Mesenchymal stem cell (in vitro differentiated cells and primary cell): ENCODE measurements at regions not wholly inside any gene's neighbourhood (a gene's known extent, or its start where the extent isn't known, plus 50 kb on each side); places are given as distances from the start of the nearest gene placed in this dataset.

ENCODE experiments used
- DNase-seq: peaks from one replicate; pipeline ENCODE4 v3.0.0-alpha.2; 2013
- H2AFZ ChIP-seq: one replicate; pipeline ENCODE4 v1.6.1; 2013; ENCODE audit warnings: low read depth, mild to moderate bottlenecking, control low read depth, inconsistent platforms, low read length, moderate library complexity
- H2AK5ac ChIP-seq: 2 replicates; pipeline ENCODE4 v1.6.1; 2013; ENCODE audit warnings: low read length, moderate library complexity, mild to moderate bottlenecking, inconsistent platforms; ENCODE audit not compliant: severe bottlenecking
- H2BK120ac ChIP-seq: one replicate; pipeline ENCODE4 v1.6.1; 2013; ENCODE audit warnings: low read depth, mild to moderate bottlenecking, inconsistent platforms, low read length, moderate library complexity
- H2BK12ac ChIP-seq, 2 experiments: one replicate each; pipeline ENCODE4 v1.6.1; 2013; ENCODE audit warnings: inconsistent platforms in 2 of 2, low read length in 2 of 2, mild to moderate bottlenecking in 2 of 2, moderate library complexity in 2 of 2, control low read depth in 1 of 2
- H2BK15ac ChIP-seq: one replicate; pipeline ENCODE4 v1.6.1; 2013; ENCODE audit warnings: mild to moderate bottlenecking, low read depth, inconsistent platforms; ENCODE audit not compliant: poor library complexity, severe bottlenecking
- H2BK5ac ChIP-seq: 2 replicates; pipeline ENCODE4 v1.6.1; 2013; ENCODE audit warnings: low read depth, mild to moderate bottlenecking, low read length, control low read depth, inconsistent platforms; ENCODE audit not compliant: poor library complexity, severe bottlenecking
- H3K14ac ChIP-seq, 2 experiments: one replicate each; pipeline ENCODE4 v1.6.1; 2013; ENCODE audit warnings: inconsistent platforms in 2 of 2, low read length in 2 of 2, control low read depth in 1 of 2, mild to moderate bottlenecking in 1 of 2, moderate library complexity in 1 of 2
- H3K18ac ChIP-seq, 2 experiments: one replicate each; pipeline ENCODE4 v1.6.1; 2013; ENCODE audit warnings: inconsistent platforms in 2 of 2, low read length in 2 of 2, control low read depth in 1 of 2, low read depth in 1 of 2, mild to moderate bottlenecking in 1 of 2
- H3K23ac ChIP-seq, 2 experiments: one replicate each; pipeline ENCODE4 v1.6.1; 2013; ENCODE audit warnings: inconsistent platforms in 2 of 2, low read length in 2 of 2, mild to moderate bottlenecking in 2 of 2, moderate library complexity in 2 of 2, control low read depth in 1 of 2
- H3K27ac ChIP-seq: 2 replicates; pipeline ENCODE4 v1.5.1; 2013; ENCODE audit warnings: mild to moderate bottlenecking, moderate library complexity, low read length, control low read depth, inconsistent platforms; ENCODE audit not compliant: poor library complexity, severe bottlenecking
- H3K27me3 ChIP-seq, 2 experiments: 2 replicates each; pipeline versions ENCODE4 v1.6.1 to v1.7.0; 2013; ENCODE audit warnings: low read length in 2 of 2, mild to moderate bottlenecking in 2 of 2, moderate library complexity in 2 of 2, control low read depth in 1 of 2, inconsistent platforms in 1 of 2; ENCODE audit not compliant: control insufficient read depth in 1 of 2, insufficient read depth in 1 of 2
- H3K36me3 ChIP-seq, 2 experiments: 2 replicates each; pipeline versions ENCODE4 v1.6.1 to v1.7.0; 2013; ENCODE audit warnings: low read length in 2 of 2, control low read depth in 1 of 2, inconsistent platforms in 1 of 2, low read depth in 1 of 2, mild to moderate bottlenecking in 1 of 2; ENCODE audit not compliant: insufficient read depth in 2 of 2, control insufficient read depth in 1 of 2
- H3K4ac ChIP-seq, 2 experiments: one replicate each; pipeline ENCODE4 v1.6.1; 2013; ENCODE audit warnings: inconsistent platforms in 2 of 2, low read length in 2 of 2, mild to moderate bottlenecking in 2 of 2, moderate library complexity in 2 of 2, control low read depth in 1 of 2, low read depth in 1 of 2
- H3K4me1 ChIP-seq: 2 replicates; pipeline ENCODE4 v1.6.1; 2013; ENCODE audit warnings: low read depth, low read length, control low read depth; ENCODE audit not compliant: control insufficient read depth, insufficient read depth
- H3K4me2 ChIP-seq: 2 replicates; pipeline ENCODE4 v1.6.1; 2013; ENCODE audit warnings: low read length, mild to moderate bottlenecking, inconsistent platforms; ENCODE audit not compliant: poor library complexity, severe bottlenecking
- H3K4me3 ChIP-seq, 2 experiments: 2 replicates each; pipeline versions ENCODE4 v1.5.1 to v1.7.0; 2013; ENCODE audit warnings: low read length in 2 of 2, mild to moderate bottlenecking in 2 of 2, control low read depth in 1 of 2, low read depth in 1 of 2; ENCODE audit not compliant: insufficient read depth in 1 of 2
- H3K79me1 ChIP-seq: replicated peaks from 2 replicates; pipeline ENCODE4 v1.6.1; 2013; ENCODE audit warnings: mild to moderate bottlenecking, control low read depth, low read length, inconsistent platforms; ENCODE audit not compliant: poor library complexity, severe bottlenecking
- H3K9ac ChIP-seq: 2 replicates; pipeline ENCODE4 v1.7.0; 2013; ENCODE audit warnings: mild to moderate bottlenecking, low read length, moderate library complexity
- H3K9me3 ChIP-seq: 2 replicates; pipeline ENCODE4 v1.7.0; 2013; ENCODE audit warnings: mild to moderate bottlenecking, low read length; ENCODE audit not compliant: control insufficient read depth
- H4K8ac ChIP-seq: one replicate; pipeline ENCODE4 v1.6.1; 2013; ENCODE audit warnings: inconsistent platforms, mild to moderate bottlenecking, low read length, moderate library complexity
- H4K91ac ChIP-seq: one replicate; pipeline ENCODE4 v1.6.1; 2013; ENCODE audit warnings: mild to moderate bottlenecking, low read length, inconsistent platforms
- WGBS: methylation state at CpG from one replicate; pipeline ENCODE4 v1.1.7; 2013; ENCODE audit warnings: mixed read lengths; 5-methylcytosine and 5-hydroxymethylcytosine counted together

DNA sequence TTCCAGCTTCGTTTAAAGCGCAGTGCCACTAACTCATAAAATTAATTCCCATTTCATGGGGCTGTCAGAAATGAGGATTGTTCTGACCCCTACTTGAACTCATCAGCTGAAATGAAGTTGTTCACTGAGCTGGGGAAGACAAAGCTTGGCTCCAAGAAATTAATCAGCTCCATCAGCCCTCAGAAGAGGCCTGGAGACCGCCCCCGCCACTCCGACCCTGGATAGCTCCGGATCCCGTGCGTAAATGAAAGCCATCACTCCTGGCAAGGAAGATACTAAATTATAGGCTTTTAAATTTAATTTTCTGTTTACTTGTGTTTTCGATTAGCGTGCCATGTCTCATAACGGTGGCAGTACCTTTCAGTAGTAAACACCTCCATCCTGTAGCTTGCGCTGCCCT is 142.8 kb upstream of the IRX2 start:
- WGBS, result 94% methylated on average over 12 of the region's 12 CpGs

DNA sequence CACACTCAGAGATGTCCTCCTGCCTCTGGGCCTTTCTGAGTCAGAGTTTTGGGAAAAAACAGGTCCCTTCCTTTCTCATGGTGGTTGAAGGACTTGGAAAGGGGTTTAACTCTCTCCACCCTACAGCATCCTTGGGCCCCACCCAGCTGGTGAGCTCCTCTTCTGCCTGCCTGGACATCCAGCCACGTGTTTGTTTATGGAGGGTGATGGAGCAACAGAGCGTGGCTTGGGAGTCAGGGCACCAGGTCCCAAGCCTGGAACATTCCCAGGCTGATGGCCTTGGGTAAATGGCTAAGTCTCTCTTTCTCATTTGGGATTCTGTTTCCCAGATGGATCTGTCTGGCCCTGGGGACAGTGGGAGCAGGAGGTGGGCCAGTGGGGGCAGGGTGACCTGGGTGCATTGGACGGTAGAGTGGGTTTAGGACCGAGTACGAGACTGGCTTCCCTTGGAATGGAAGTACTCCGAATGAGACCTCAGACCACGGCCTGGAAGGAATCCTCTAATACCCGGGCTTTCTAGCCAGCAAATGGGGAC is 141.1 kb upstream of the IRX2 start:
- Histone ChIP-seq H3K23ac (no peak overlapping the region), H3K18ac (no peak overlapping the region), H2AFZ (no peak overlapping the region), H3K14ac (no peak overlapping the region), H3K4ac (no peak overlapping the region), H3K9me3 (peaks cover 7% of the 10 kb centered on the region), H2BK5ac (no peak overlapping the region), H3K27ac (no peak overlapping the region), H3K27me3 (no peaks in the 10 kb centered on the region), H3K4me3 (no peak overlapping the region), H2BK15ac (no peak overlapping the region), H4K91ac (no peak overlapping the region), H4K8ac (no peak overlapping the region), H2BK12ac (no peak overlapping the region), H2AK5ac (no peak overlapping the region), H3K4me1 (no peaks in the 10 kb centered on the region), H3K79me1 (no peaks in the 10 kb centered on the region), H2BK120ac (no peak overlapping the region), H3K36me3 (no peaks in the 10 kb centered on the region), H3K4me2 (no peak overlapping the region), H3K9ac (no peak overlapping the region)
- 70% methylated on average over 8 of the region's 8 CpGs for WGBS
- no peak for DNase-seq

More for the DNA sequence above, 142.8 kb upstream of the IRX2 start:
- Histone ChIP-seq H2BK12ac (no peak overlapping the region), H3K23ac (no peak overlapping the region), H2AK5ac (no peak overlapping the region), H3K14ac (no peak overlapping the region), H3K4ac (no peak overlapping the region), H2BK120ac (no peak overlapping the region), H2BK15ac (no peak overlapping the region), H3K9ac (no peak overlapping the region), H3K9me3 (peaks cover 7% of the 10 kb centered on the region), H4K91ac (no peak overlapping the region), H3K4me3 (no peak overlapping the region), H2BK5ac (no peak overlapping the region), H4K8ac (no peak overlapping the region), H3K79me1 (no peaks in the 10 kb centered on the region), H3K27me3 (no peaks in the 10 kb centered on the region), H3K18ac (no peak overlapping the region), H3K4me2 (no peak overlapping the region), H3K4me1 (no peaks in the 10 kb centered on the region), H2AFZ (no peak overlapping the region), H3K27ac (no peak overlapping the region), H3K36me3 (no peaks in the 10 kb centered on the region)
- no peak for DNase-seq

DNA sequence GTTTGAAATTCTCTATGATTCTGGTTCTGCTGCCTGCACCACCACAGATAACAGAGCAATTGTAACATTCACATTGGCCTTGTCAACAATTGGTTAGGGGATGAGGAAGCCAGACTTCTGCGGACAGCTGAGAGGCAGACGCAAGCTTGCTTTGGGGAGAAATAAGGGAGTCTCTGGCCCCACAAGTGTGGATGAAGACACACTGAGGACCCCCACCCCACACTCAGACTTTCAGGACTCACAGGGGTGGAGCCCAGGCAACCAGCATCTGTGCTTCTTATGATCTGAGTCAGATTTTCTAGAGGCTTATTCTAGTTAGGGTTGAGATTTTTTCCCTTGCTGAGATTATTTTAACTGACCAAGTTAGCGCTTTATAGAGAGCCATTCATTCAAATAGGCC is 140.3 kb upstream of the IRX2 start:
- Histone ChIP-seq H2BK15ac (no peak overlapping the region), H2BK12ac (no peak overlapping the region), H3K27me3 (no peaks in the 10 kb centered on the region), H3K4me2 (no peak overlapping the region), H4K8ac (no peak overlapping the region), H3K18ac (no peak overlapping the region), H4K91ac (no peak overlapping the region), H2BK120ac (no peak overlapping the region), H3K36me3 (no peaks in the 10 kb centered on the region), H3K14ac (no peak overlapping the region), H3K4me3 (no peak overlapping the region), H2BK5ac (no peak overlapping the region), H3K4me1 (no peaks in the 10 kb centered on the region), H3K9me3 (peaks cover 7% of the 10 kb centered on the region), H3K4ac (no peak overlapping the region), H3K23ac (no peak overlapping the region), H3K27ac (no peak overlapping the region), H2AFZ (no peak overlapping the region), H3K9ac (no peak overlapping the region), H2AK5ac (no peak overlapping the region), H3K79me1 (no peaks in the 10 kb centered on the region)
- DNase-seq, result no peak
- WGBS, result 98% methylated on average over 3 of the region's 3 CpGs

DNA sequence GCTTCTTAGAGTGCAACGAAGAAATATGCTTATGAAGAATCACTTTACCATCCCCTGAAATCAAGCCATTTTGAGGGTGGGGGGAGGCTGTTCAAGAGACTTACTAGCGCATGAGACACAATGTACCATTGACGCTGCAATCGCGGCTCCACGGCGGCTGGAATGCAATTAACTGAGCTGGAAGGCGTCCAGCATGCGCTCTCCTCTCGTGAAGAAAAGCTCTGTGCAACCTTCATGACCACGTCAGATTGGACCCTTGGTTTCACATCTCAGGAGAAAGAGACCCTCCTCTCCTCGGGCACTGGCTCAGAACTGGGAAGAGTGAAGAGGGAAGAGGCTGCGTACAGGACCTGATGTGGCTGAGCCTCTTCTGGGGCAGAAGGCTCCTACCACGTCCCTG is 138.5 kb upstream of the IRX2 start:
- Histone ChIP-seq H4K8ac (no peak overlapping the region), H3K27ac (no peak overlapping the region), H3K4me1 (no peaks in the 10 kb centered on the region), H3K4ac (no peak overlapping the region), H2BK120ac (no peak overlapping the region), H3K9me3 (peaks cover 7% of the 10 kb centered on the region), H3K4me3 (no peak overlapping the region), H3K4me2 (no peak overlapping the region), H3K79me1 (no peaks in the 10 kb centered on the region), H3K23ac (no peak overlapping the region), H3K36me3 (no peaks in the 10 kb centered on the region), H2BK15ac (no peak overlapping the region), H2AFZ (no peak overlapping the region), H2BK12ac (no peak overlapping the region), H4K91ac (no peak overlapping the region), H3K14ac (no peak overlapping the region), H2BK5ac (no peak overlapping the region), H2AK5ac (no peak overlapping the region), H3K18ac (no peak overlapping the region), H3K27me3 (no peaks in the 10 kb centered on the region), H3K9ac (no peak overlapping the region)
- DNase-seq, result no peak
- WGBS, result 82% methylated on average over 14 of the region's 14 CpGs
